Islet precursor cell (in vitro differentiated cells): ENCODE measurements at regions not wholly inside any gene's neighbourhood (a gene's known extent, or its start where the extent isn't known, plus 50 kb on each side); places are given as distances from the start of the nearest gene placed in this dataset.
"Not testable (repeated sequence)": the region's sequence is repeated elsewhere in the genome, so short reads cannot be mapped to it uniquely, and the experiment has no call there.

Source experiments
- DNase-seq: peaks from one replicate; pipeline ENCODE4 v3.0.0-alpha.2; 2018

GRCh38 chr18:75723521-75724340 lies 296.2 kb upstream of the SMIM21 start:
- no peak for DNase-seq

DNA sequence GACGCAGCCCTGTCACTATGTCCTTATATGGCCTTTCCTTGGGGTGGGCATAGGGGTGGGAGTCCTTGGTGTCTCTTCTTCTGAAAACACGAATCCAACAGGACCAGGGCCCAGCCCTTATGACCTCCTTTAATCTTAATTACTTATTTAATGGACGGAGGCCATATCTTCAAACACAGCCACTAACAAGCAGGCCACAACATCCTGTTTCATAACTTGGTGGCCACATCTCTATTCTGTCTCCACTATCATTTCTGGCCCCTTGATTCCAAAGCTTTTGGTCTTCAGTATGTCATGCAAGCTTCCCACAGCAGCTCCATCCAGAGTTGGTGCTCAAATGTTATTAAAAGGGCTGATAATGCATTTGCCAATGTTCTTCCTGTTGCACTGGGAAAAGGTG lies 287.3 kb upstream of the SMIM21 start:
- no peak for DNase-seq

- DNase-seq: not testable (repeated sequence)
Measured at GRCh38 chr18:75712124-75712867, 284.8 kb upstream of the SMIM21 start.

DNA sequence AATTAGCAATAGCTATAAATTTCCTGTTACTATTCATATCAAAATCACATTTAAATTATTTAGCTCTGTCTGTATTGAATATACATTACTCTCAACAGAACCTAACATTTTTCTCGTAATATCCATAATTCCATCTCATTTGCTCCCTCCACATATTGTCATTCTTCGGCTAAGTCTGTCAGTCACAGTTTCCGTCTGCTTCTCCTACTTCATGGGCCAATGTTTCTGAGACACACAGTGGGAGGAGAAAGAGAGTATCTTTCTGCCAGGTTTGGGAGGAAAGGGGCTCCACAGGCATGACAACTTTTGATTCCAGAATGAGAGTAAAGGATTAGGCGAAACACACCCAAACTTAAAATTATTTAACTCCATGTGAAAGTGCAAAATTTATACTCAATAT lies 273.1 kb upstream of the SMIM21 start:
- DNase-seq: no peak

GRCh38 chr18:75698861-75699260 lies 271.4 kb upstream of the SMIM21 start:
- no peak for DNase-seq

DNA sequence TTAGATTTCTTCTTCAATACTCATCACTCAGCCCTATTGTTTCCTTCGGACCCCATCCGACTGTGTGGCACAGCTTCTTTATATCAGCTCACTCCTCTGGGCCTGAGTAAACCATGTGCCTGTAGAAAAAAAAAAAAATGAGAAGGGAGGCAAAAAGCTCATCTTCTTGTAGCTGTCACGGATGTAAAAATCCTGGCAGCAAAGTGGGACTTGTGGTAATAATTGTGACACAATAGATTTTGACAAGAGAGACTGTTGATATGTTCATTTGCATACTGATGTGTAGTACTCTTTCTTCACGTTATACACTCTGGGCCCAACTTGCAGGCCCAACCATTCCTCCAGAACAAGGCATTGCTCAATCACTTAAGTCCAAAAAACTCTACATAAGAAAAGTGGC lies 270.0 kb upstream of the SMIM21 start:
- no peak for DNase-seq

DNA sequence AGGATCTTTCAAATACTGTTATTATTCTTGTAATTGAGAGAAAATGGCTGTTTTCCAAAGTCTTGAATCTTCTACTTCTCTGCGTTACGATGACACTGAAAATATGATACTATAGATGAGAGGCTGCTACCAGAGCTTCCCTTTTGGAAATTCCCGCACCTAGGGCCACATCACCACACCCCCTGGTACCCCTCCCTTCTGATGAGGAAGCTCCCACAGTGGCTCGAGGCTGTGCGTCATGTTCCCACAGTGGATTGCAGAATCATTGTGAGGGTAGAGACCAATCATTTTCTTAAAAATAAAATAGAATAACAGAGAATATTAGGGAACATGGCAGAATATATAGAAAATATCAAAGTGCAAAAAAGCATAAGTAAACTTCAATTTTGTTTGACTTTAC lies 268.9 kb upstream of the SMIM21 start:
- DNase-seq: no peak

- no peak for DNase-seq
Measured at GRCh38 chr18:75694292-75694691, 266.8 kb upstream of the SMIM21 start.

DNA sequence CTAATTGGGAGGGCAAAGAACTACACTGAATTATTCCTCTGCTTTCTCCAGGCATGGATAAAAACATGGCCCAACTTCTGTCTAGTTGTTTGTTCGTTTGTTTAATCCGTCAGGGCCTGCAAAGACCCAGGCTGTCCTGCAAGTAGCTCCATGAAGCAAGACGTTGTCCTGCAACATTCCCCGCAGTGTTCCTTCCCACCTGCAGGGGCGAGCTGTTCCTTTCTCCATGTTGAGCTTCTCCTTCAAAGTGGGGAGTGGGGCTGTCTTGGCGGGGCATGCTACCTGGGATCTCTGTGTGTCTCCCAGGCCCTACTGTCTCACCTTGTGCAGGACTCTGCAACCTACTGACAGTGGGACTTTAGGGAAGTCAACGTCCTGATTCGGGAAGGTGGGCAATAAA lies 264.0 kb upstream of the SMIM21 start:
- DNase-seq: no peak

DNA sequence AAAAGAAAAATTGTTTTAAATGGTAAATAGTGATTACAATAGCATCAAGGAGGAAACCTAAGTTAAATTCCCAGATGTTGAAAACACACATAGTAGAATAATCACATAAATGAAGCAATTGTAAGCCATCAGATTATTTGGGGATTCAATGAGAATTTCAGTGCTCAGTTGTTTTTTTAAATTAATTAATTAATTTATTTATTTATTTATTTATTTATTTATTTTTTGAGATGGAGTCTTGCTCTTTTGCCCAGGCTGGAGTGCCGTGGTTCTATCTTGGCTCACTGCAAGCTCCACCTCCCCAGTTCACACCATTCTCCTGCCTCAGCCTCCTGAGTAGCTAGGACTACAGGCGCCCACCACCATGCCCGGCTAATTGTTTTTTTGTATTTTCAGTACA lies 262.8 kb upstream of the SMIM21 start:
- not testable (repeated sequence) for DNase-seq

DNA sequence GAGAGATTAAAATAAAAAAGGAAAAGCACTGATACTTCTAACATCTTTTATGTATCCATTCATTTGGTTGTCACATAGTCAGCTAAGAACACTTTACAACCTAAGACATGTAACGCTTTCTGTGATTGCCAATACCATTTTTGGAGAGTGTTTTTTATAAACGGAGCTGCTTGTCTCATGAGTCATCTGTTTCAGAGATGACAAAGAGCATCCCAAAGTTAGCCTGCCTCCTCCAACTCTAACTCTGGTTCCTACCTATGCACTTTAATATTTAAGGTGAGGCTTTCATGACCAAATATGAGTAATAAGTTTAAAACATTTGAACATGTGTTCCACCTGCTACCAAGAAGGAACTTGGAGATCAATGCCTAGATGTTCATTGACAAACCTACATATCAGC lies 260.1 kb upstream of the SMIM21 start:
- DNase-seq: no peak

GRCh38 chr18:75683426-75683825 lies 255.9 kb upstream of the SMIM21 start:
- no peak for DNase-seq

DNA sequence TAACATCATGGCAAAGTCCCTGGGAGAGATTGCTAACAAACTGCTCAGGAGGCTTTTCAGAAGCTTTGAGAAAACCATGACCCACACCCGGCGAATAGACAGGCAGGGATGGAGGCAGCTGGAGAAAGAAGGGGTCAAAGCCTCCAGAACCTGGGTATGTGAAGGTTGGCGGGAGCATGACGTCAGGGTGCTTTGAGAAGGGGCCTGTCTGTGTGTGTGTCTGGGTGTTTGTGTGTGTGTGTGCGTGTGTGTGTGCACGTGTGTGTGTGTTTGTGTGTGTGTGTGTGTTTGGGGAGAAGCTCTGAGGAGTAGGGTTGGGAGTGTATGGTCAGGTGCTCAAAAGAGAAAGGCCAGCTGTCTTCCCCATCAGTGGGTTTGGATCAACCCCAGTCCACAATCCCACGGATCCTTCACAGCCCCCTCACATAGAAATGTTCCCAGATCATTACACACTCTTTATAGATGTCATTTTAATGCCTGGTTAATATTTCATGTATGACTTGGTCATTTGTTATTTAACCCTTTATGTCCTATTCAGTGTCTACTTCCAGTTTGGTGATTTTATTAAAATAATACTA lies 254.1 kb upstream of the SMIM21 start:
- no peak for DNase-seq

DNA sequence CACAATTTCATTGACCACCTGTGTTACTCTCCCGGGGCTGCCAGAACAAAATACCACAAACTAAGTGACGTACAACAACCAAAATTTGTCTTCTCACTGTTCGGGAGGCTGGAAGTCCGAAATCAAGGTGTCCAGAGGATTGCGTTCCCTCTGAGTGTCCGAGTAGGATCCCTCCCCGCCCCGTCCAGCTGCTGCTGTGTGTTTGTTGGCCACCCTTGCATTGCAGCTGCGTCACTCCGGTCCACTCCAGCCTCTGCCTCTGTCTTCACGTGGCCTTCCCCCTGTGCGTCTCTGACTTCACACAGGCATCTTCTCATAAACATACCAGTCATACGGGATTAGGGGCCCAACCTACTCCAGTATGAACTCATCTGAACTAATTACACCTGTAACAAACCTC lies 251.8 kb upstream of the SMIM21 start:
- DNase-seq: no peak

GRCh38 chr18:75678627-75679026 lies 251.1 kb upstream of the SMIM21 start:
- no peak for DNase-seq

- no peak for DNase-seq
Measured at GRCh38 chr18:75677696-75678455, 250.4 kb upstream of the SMIM21 start.

- no peak for DNase-seq
Measured at GRCh38 chr18:75660932-75661331, 233.4 kb upstream of the SMIM21 start.

DNA sequence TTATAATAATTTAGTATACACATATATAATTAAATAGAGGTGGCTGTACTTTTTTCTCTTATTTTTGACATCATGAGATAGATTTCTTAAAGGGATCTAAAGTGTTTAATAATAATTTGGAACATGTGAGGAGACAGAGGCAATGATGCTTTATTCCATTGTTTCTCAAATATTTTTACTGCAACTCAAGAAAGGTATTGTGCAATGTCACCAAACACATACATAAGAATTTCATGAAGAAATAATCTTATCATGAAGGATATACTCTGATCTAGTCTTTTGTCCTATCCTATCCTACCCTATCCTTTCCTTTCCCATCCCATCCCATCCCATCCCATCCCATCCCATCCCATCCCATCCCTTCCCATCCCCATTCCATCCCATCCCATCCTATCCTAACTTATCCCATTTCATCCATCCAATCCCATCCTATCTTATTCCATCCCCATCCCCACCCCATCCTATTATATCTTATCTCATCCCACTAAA lies 232.1 kb upstream of the SMIM21 start:
- no peak for DNase-seq

DNA sequence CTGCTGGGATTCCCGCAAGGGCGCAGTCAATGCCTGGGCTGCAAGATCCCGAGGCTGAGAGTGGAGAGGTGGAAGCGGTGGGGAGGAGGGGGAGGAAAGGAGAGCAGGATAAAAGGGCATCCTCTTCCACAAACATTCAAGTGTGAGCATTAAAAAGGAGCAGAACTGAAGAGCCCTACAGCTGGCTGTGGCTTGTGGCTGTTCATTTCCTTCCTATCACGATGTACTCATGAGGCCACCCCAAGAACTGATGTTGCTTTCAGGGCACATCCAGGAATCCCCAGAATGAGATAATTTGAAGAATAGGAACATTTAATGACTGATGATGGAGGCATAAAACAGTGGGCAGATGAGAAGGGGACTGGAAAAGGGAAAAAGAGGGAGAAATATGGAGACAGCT lies 230.8 kb upstream of the SMIM21 start:
- DNase-seq: no peak

GRCh38 chr18:75656563-75657247 lies 229.2 kb upstream of the SMIM21 start:
- no peak for DNase-seq

DNA sequence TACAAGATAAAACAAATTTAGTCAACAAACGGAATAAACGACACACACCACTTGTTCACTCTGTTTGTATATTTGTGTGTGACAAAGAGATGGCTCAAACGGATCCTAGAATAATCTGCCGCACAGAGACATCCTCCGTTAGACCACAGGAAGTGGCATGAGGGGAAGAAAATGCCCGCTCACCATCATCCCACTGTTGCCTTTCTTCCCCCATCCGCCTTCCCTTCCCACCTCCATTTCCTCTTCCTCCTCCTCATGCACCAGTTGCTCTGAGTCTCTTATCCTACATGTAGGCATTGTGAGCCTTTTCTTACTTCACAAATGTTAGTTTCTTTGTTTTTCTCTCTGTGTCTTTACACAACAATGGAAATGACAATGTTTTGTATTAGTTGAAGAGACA lies 228.5 kb upstream of the SMIM21 start:
- DNase-seq: no peak
